ENCODE measurements at regions not wholly inside any gene's neighbourhood (a gene's known extent, or its start where the extent isn't known, plus 50 kb on each side); places are given as distances from the start of the nearest gene placed in this dataset.

- no peak overlapping the region for H3K14ac ChIP-seq (ENCODE audit: insufficient read depth, low read length)
- no peak overlapping the region for H3K23ac ChIP-seq (ENCODE audit: insufficient read length, low read depth, low read length)
- no peak overlapping the region for H2BK20ac ChIP-seq (ENCODE audit: low read depth, low read length, poor library complexity, severe bottlenecking)
- H3K23me2 ChIP-seq (ENCODE audit: insufficient read length, low read depth, low read length, poor library complexity, severe bottlenecking) = no peaks in the 10 kb centered on the region
- H2BK5ac ChIP-seq (ENCODE audit: insufficient read length, low read length) = no peak overlapping the region
- no peak overlapping the region for H4K91ac ChIP-seq (ENCODE audit: insufficient read length, low read depth, low read length)
- H3K18ac ChIP-seq (ENCODE audit: insufficient read length, low read depth, low read length) = no peak overlapping the region
- no peak overlapping the region for H3K4ac ChIP-seq (ENCODE audit: low read depth, low read length)
- H3K4me1 ChIP-seq (ENCODE audit: insufficient read depth, low read length) = no peaks in the 10 kb centered on the region
- no peak overlapping the region for H3T11ph ChIP-seq (ENCODE audit: low read length)
- no peaks in the 10 kb centered on the region for H3K4me1 Mint-ChIP-seq
- H3K9me3 Mint-ChIP-seq = peaks cover 14 to 16% of the 10 kb centered on the region in 2 experiments
- no peak overlapping the region for H3K9ac ChIP-seq (ENCODE audit: extremely low read depth, insufficient read length, low read length)
- H3K9me3 ChIP-seq (ENCODE audit: control insufficient read depth, low read depth, low read length) = no peaks in the 10 kb centered on the region
- H4K8ac ChIP-seq (replicated peaks; ENCODE audit: insufficient read length, low read depth, low read length) = no peak overlapping the region
- H2BK12ac ChIP-seq (ENCODE audit: insufficient read length, low read depth, low read length) = no peak overlapping the region
- no peaks in the 10 kb centered on the region for H3K27me3 ChIP-seq (ENCODE audit: insufficient read depth, low read length)
- H4K5ac ChIP-seq (ENCODE audit: insufficient read length, low read depth, low read length) = no peak overlapping the region
- no peak for TF ChIP-seq CTCF (conservative IDR thresholded peaks at IDR 0.05)
- H3K27ac Mint-ChIP-seq = peak overlapping the region in 1 of 3 experiments; percentile 19; a peak in 1 of 7 replicates
- H2AK5ac ChIP-seq (ENCODE audit: insufficient read length, low read length) = no peak overlapping the region
- no peak overlapping the region for H2BK120ac ChIP-seq (ENCODE audit: low read depth, low read length, poor library complexity, severe bottlenecking)
- no peak overlapping the region for H3K4me3 Mint-ChIP-seq
- no peak overlapping the region for H3K27ac ChIP-seq (ENCODE audit: insufficient read length, low read depth, low read length)
- no peak overlapping the region for H3K56ac ChIP-seq (ENCODE audit: insufficient read length, low read depth, low read length)
- no peaks in the 10 kb centered on the region; the same call in none of the 2 replicates for H3K27me3 Mint-ChIP-seq (ENCODE audit: low read depth)
- H3K4me2 ChIP-seq (ENCODE audit: insufficient read depth, insufficient read length, low read length) = no peak overlapping the region
- H2AFZ ChIP-seq (ENCODE audit: low read length) = no peak overlapping the region
- no peak overlapping the region for H2BK15ac ChIP-seq (ENCODE audit: low read depth, low read length)
- no peak for DNase-seq
- H3K79me1 ChIP-seq (ENCODE audit: insufficient read depth, low read depth, low read length, poor library complexity, severe bottlenecking) = no peaks in the 10 kb centered on the region
- no peaks in the 10 kb centered on the region for H4K20me1 ChIP-seq (ENCODE audit: control insufficient read depth, insufficient read depth, insufficient read length)
- H3K79me2 ChIP-seq (ENCODE audit: insufficient read depth, low read length) = no peaks in the 10 kb centered on the region
- H3K36me3 Mint-ChIP-seq (ENCODE audit: insufficient read depth in 1 of 3, low read depth in 3 of 3) = peaks cover 0 to 14% (median 9%) of the 10 kb centered on the region in 3 experiments; a peak in 4 of 7 replicates
Measured at GRCh38 chr2:157984866-157985265, 108.7 kb upstream of the ACVR1 start.

Data from H9 (cell line).